GM21723 (cell line): ENCODE measurements at regions not wholly inside any gene's neighbourhood (a gene's known extent, or its start where the extent isn't known, plus 50 kb on each side); places are given as distances from the start of the nearest gene placed in this dataset.
A peak's percentile ranks its signal among the peaks of the same experiment; 100 is the strongest.

Experiments
- ATAC-seq: cut with Tn5 transposase; IDR thresholded peaks from one replicate; pipeline ENCODE4 v1.9.1; 2021; ENCODE audit warnings: mild to moderate bottlenecking, moderate library complexity; ENCODE audit not compliant: unreplicated experiment

GRCh38 chr7:109996411-109996810, 1094.5 kb upstream of the LRRN3 start:
- no peak for ATAC-seq

- no peak for ATAC-seq
These were observed 1094.0 kb upstream of the LRRN3 start for GRCh38 chr7:109996927-109997326.

GRCh38 chr7:109997837-109998236, 1093.1 kb upstream of the LRRN3 start:
- ATAC-seq: no peak

- no peak for ATAC-seq
These were observed 1089.5 kb upstream of the LRRN3 start for GRCh38 chr7:110001254-110001938.

GRCh38 chr7:110003827-110004226, 1087.1 kb upstream of the LRRN3 start:
- no peak for ATAC-seq

GRCh38 chr7:110007320-110008063, 1083.4 kb upstream of the LRRN3 start:
- ATAC-seq: no peak

- no peak for ATAC-seq
These were observed 1080.6 kb upstream of the LRRN3 start for GRCh38 chr7:110010359-110010758.

GRCh38 chr7:110017405-110017804, 1073.5 kb upstream of the LRRN3 start:
- ATAC-seq: no peak

- ATAC-seq: no peak
These were observed 1063.5 kb upstream of the LRRN3 start for GRCh38 chr7:110027385-110027784.

- no peak for ATAC-seq
These were observed 1047.4 kb upstream of the LRRN3 start for GRCh38 chr7:110043519-110043918.

GRCh38 chr7:110050785-110051184, 1040.1 kb upstream of the LRRN3 start:
- no peak for ATAC-seq

- ATAC-seq: no peak
These were observed 1039.6 kb upstream of the LRRN3 start for GRCh38 chr7:110051372-110051771.

GRCh38 chr7:110056331-110056730, 1034.6 kb upstream of the LRRN3 start:
- no peak for ATAC-seq

- no peak for ATAC-seq
These were observed 1032.5 kb upstream of the LRRN3 start for GRCh38 chr7:110058401-110058800.

GRCh38 chr7:110061387-110061786, 1029.5 kb upstream of the LRRN3 start:
- ATAC-seq: peak; percentile 51

GRCh38 chr7:110065121-110065520, 1025.8 kb upstream of the LRRN3 start:
- no peak for ATAC-seq

GRCh38 chr7:110066843-110067242, 1024.1 kb upstream of the LRRN3 start:
- ATAC-seq: no peak

- no peak for ATAC-seq
These were observed 1019.7 kb upstream of the LRRN3 start for GRCh38 chr7:110071192-110071591.

GRCh38 chr7:110075450-110075849, 1015.5 kb upstream of the LRRN3 start:
- ATAC-seq: no peak

- no peak for ATAC-seq
These were observed 1014.7 kb upstream of the LRRN3 start for GRCh38 chr7:110076194-110076593.

- no peak for ATAC-seq
These were observed 1006.6 kb upstream of the LRRN3 start for GRCh38 chr7:110084181-110084807.
